HPDE6-E6E7 (cell line): ENCODE measurements at regions not wholly inside any gene's neighbourhood (a gene's known extent, or its start where the extent isn't known, plus 50 kb on each side); places are given as distances from the start of the nearest gene placed in this dataset.

Experiments used
- DNase-seq: peaks from one replicate; pipeline ENCODE4 v3.0.0; 2011; ENCODE audit warnings: missing footprints; ENCODE audit errors: extremely low spot score

DNA sequence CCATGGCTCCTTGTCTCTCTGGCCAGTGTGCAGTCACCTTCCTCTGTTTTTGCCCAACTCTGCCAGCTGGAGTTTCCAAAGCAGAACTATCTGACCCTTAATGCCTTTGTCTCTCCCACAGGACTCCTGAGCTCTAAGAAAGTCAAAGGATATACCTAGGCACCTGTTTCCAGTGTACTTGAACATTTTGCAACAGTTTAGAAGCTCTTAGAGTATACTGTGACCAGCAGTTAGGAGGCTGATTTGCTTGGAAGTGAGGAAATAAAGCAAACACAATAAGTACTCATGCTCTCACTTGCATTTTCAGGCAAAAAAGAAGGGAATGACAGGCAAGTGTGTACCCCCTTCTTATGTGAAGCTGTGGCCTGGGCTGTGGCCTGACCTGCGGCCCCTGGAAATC, 204.3 kb upstream of the PLET1 start:
- no peak for DNase-seq

DNA sequence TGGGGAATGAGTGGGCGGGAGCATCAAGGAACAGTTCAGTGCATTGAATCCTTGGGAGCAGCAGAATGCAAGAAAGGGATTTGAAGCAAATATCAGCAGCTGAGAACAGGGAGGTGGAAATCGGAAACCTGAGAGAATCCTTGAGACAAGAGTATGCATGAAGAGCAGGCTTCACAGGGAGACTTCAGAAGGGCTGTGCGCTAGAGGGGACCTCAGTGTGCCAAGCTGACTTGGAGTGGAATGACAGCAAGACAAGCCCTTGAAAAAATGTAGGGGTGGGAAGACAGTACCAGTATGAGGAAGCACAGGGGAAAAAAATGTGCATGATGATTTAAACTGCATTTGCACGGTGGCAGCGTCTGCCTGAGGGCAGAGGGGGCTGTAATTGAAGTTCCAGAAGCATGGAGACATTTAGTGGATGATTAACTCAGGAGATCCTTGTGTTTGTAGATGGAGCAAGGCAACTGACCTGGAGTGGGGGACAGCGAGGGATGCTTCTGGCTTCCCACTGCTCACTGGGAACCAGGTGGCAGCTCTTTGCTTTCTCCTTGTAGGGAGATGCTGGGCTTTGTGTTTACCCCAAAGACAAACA, 204.9 kb upstream of the PLET1 start:
- no peak for DNase-seq

DNA sequence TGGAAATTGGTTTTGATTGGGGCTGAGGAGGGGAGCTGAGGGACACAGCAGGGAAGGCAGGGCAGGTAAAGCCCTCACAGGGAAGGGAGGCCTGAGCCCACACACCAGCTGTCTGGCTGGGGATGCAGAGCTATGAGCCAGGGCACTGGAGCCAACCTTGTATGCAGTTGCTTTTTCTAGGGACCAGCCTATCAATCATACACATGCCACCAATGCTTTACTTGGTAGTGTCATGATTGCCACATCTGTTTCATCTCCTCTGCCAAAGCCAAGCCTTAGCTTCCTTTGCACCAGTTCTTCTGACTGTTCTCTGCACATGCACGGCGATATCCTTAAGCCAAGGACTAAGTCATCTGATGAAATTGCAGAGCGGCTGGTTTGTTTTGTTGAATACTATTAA, 207.1 kb upstream of the PLET1 start:
- DNase-seq: no peak

DNA sequence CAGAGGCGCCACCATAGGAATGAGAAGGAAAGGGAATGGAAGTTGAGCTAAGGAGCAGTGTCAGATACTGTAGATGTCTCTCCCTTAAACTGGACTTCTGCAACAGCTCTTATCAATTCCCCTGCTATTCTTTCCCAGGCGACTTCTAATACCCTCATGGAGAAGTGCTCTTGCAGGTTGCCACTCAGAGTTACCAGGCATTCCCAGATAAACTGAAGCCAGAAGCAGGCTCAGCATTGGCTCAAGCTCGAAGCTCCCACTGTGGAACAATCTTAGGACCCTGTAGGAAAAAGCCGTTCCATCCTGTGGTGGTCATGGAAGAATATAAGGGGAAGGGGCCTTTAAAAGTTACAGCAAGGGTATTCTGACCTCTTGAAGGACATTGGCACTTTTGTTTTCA, 208.7 kb upstream of the PLET1 start:
- no peak for DNase-seq

DNA sequence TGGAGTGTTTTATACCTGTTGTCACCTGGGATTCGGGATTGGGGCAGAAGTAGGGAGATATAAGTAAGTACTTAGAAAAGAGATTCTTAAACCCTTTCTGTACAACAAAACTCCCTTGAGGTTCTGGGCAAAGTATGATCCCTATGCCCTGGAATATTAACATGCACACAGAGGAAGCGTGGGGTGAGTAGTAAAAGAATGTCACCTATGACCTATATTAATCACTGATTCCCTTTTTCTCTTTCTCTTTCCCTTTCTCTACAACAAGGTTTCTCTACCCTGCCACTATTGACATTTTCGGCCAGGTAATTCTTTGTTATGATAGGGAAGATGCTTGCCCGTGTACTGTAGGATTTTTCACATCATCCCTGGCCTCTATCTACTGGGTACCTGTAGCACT, 209.7 kb upstream of the PLET1 start:
- peak; percentile 49 for DNase-seq

DNA sequence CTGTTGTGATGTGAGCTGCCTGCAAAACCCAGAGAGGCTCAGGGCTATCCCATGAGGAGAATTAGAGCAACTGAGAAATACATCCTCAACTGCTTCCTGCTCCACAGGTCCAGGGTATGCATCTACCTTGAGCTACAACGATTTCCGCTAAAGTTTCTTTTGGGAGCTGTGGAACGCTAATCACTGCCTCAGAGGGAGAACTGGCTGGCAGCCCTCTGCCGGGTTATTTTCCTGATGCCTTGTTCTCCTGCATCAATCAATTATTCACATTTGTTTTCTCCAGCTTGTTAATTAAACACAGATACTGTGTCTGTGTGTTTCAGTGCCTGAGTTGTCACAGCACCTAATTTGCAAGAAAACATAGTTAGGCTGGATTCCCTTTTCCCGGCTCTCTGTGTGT, 211.1 kb upstream of the PLET1 start:
- no peak for DNase-seq

DNA sequence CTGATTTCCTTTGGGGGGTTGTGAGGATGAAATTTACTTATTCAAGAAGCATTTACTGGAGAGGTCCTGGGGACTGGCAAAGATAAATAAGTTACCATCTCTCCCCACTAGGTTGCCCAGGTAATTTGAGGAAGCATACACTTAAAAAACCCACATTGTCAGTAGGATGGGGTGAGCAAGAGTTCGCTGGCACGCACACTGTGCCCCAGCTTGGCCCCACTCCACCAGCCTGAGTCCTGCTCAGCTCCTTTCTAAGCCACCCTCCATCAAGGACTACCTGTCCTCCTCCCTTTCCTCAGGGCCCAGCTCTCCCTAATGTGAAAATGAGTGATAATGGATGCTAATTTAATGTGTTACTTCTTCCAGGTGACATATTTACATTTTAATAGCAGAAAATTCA, 216.5 kb upstream of the PLET1 start:
- DNase-seq: no peak

DNA sequence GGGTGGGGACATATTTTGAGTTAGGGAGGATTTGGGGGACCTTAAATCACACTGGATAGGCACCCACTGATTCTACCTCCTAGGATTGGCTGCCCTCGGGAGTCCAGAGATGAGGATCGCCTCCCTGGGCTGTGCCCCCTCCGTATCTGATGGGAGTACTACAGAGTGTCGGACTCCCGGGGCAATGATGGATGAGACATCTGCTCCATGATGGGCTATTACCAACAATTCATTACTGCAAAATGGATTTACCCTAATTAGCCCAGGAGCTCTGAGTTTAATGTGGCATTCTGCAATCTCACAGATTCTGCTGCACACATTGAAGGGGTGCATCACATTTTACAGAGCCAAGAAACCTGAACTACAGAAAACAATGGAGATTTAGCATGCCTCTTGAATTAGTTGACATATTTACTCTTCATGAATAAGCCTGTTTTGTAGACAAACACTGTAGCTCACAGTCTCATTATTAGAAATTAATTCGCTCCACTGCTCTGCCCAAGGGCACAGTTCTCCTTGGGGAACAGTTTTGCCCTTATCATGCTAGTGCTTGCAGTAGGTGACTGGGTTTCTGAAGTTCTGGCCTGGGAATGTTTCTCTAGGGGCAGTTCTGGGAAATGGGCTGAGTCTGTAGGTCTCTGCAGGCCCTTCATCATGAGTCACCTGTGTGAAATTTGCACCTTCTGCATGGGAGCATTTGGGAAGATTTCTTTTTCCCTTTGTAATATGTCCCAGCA, 217.1 kb upstream of the PLET1 start:
- DNase-seq: no peak

DNA sequence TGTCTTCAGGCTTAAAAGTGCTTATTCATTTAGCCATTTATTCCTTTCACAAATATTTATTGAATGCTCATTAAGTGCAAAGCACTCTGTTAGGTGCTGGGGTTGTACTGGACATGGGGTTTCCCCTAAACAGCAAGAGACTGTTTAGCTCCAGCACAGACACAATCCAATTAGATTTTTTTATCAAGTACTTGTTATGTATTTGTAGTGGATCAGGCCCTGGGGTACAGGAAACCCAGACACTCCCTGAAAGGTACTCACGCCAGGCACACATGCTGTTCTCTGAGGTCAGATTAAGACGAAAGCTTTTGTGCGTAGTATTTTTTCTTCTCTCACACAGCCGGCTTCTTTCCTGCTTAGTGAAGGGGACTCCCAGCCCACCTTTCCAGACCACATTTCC, 218.1 kb upstream of the PLET1 start:
- no peak for DNase-seq

DNA sequence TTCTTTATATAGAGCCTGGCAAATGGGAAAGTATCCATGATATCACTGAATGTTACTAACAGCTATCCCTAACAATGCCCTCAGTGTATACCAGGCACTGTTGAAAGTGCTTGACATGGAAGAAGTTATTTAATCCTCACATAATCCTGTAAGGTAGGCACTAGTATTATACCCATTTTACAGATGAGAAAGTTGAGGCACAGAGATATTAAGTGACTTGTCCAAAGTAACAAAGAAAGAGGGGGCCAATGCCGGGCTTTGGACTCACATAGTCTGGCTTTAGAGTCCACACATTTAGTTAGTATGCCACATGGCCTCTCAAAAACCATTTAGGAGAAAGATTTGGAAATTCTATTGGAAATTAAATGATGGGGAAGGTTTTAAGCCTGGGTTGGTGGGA, 220.8 kb upstream of the PLET1 start:
- no peak for DNase-seq

DNA sequence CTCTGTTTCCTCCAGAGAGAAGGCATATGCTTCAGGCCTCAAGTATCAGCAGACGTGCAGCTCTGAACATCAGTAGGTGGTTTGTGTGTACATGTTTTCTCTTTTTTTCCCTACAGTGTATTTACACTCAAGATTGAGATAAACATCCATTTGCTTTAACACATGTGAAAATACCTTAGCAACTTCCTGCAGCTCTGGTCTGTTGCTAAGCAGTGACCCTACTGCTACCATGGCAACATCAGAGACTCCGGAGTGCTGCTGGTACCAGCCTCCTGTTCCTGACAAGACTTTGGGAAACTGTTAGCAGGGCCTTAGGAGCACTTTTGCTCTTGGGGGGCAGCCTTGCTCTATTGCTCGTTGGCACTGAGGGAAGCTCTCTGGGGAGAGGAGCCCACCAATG, 221.2 kb upstream of the PLET1 start:
- DNase-seq: no peak

DNA sequence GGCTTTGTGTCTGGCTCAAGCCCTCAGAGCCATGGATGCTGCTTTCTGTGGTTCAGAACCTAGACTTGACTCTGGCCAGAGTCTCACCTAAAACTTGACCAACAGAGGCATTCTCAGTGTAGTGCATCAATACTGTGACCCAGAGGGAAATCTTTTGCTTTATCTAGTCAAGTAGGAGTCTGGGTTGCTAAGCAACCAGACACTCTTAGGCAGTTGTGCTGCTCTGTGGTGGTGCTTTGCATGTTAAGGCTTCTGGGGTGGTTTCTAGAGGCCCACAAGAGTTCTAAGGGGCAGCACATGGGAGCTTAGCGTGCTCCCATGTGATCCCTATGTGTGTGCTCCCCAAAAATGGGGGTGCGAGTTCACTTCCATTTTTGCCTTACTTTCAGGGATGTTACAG, 224.6 kb upstream of the PLET1 start:
- DNase-seq: no peak

DNA sequence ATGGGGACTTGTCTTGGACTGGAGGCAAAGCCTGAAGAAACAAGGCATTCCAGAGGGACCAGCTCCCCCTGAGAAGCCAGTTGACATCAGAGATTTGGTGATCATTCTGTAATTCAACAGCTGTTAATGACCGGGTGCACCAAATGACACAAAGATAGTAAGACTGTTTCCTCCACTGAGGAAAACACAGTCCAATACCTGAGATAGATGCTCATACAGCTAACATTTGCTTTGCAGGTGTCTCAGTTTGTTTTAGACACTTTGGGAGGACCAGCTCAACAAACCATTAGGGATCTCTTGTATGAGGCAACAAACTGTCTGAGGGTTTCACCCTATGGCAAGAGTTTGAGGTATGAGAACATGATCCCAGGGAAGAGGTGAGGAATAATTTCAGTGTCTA, 237.2 kb upstream of the PLET1 start:
- DNase-seq: no peak

DNA sequence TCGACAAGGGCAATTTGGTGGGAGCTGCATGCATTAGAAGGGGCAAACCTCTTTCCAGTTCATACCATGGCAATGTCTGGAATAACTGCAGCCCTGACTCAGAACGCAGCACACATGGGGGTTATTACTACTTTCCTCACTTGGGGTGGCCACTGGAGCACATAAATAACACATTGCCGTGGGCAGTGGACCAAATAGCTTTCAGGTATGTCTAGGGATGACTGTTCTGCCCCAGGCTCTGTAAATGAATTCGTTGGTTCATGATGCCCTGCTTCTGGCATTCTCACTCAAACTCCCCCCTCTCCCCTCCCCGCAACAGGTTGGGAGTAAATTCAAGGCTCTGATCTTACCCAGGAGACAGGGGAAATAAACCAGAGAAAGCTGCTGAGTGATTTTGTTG, 238.0 kb upstream of the PLET1 start:
- no peak for DNase-seq

DNA sequence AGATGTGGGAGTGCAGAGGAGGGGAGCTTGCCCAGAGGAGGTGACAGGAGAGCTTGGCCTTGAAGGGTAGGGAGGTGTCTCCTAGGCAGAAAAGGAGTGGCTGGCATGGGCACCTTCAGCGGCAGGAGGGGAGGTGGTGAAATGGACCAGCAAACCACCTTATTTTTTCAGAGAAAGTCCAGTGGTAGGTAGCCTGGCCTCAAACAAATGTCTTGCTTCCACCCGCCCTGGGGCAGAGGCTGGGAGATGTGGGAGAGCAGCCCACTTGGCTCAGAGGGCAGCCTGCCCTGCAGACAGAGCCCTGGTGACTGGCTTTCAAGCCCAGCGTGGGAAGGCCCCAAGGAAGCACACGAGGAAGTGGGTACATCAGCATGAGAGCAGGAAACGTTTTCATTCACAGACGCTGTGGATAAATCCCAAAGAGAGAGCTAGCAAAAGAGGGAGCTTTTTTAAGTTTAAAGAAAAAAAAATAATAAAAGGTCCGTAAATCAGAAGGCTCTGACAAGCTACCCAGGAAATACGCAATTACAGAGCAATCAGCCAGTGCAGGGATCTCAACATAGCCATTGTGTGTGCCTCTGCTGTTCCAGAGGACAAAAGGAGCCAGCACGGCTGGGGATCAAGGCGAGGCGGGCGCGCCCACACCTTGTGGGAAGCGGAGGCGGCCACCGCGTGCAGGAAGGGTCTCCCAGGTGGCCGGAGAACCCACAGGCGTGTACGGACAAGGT, 238.7 kb upstream of the PLET1 start:
- DNase-seq: no peak

DNA sequence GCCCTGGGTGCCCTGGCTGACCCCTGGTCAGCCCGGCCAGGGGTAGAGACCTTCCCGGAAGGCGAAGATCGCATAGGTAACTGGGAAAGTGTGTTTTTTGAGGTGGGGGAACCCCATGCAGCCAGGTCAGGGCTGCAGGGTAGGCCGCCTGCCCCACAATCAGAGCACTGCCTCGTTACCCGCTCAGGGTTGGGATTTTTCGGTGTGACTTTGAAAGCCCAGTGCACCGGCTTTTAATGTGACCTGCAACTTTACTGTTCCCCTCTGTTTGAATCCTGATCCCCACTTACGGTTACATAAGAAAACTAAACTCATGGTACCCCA, 239.2 kb upstream of the PLET1 start:
- no peak for DNase-seq

DNA sequence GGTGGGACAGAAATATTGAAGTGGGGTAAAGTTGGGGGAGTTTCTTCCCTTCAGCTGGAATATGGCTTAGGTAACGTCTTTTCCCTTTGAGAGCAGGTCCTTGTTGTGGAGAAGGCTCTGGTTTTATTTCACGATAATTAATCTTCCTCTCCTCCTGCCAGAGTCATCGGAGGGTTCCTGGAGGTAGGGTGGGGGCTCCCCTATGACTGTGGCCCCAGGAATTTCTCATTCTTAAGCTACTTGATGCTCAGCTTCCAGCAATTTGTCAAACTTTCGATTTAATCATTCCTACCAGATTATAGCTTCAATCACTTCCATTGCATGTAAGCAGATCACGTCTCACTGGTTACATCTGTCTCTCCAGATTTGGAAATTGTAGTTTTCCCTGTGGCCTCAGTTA, 242.8 kb upstream of the PLET1 start:
- DNase-seq: no peak

DNA sequence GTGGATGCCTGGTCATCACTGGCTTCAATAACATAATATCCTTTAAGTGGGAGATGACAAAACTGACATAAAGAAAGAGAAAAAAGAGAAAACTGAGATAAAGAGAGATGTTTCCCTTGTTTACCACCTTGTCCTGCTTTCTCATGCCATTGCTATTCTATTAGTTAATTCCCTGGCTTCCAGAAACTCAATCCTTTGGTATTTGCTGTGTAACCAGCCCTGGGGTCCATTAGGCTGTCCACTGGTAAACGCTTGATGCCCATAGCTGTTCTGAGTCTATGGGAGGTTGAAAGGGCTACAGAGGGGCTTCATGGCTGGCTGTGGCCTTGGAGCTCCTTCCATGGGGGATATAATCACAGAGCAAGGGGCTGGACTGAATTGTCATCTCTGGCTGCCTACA, 243.4 kb upstream of the PLET1 start:
- DNase-seq: no peak

DNA sequence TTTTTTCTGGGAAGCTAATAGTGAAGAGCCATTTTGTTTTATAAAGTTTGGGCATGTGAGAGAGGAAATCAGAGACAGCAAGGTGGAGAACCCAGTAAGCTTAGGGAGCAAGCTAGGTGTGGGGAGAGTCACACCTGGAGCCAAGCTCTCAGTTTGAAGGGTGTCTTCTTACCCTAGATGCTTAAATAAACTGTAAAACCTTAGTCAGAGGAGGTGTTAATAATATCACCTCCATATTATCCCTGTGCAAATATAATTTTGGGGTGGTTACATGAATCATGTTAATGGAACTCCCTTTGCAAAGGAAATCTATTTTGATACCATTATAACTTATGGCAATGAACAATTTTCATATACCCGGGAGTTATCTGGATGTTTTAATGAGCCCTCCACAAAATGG, 246.2 kb upstream of the PLET1 start:
- DNase-seq: no peak

DNA sequence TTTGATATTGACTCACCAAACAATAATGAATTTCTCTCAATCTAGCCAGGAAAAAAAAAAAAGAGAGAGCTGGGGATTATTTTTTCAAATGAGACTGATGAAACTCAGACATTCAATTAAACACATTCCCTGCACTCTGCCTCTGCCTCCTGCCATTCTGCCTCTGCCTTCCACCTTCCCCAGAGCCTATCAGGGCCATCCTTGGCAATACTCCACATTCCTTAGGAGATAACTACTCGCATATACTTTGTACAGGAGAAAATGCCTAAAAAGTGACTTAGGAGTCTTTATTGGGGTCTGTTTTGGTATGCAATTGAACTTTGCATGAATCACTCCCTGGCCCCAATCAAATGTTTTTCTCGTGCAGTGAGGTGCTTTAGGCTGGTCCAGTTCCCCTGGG, 246.6 kb upstream of the PLET1 start:
- no peak for DNase-seq

DNA sequence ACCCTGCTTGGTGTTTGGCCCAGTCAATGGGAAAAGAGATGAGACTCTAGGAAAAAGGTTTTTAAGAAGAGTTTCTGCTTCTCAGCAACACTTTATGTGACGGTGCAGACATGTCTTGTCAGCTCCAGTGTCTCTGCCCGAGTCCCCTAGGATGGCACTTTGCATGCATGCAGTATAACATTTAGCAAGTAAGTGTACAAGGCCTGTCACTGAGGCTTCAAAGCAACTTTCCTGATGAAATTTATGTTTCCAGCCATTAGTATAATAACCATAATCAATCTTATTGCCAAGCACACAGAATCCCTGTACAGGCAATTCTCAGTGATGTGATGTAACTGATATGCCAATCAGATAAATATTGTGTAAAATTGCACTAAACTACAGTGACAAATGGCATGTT, 248.1 kb upstream of the PLET1 start:
- no peak for DNase-seq

DNA sequence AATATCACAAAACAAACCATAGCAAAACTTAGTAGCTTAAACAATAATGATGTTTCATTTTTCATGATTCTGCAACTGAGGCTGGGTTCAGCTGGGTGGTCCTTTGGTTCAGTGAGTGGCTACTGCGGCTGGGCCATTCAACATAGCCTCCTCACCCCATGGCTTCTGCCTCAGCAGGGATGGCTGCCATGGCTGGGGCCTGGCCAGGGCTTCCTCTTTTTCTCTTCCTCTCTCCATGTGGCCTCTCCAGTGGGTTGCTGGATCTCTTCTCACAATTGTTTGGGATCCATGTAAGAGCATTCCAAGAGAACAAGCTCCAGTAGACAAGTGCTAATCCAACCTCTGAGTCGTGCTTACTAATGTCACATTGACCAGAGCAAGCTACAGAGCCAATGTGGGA, 248.6 kb upstream of the PLET1 start:
- DNase-seq: no peak

DNA sequence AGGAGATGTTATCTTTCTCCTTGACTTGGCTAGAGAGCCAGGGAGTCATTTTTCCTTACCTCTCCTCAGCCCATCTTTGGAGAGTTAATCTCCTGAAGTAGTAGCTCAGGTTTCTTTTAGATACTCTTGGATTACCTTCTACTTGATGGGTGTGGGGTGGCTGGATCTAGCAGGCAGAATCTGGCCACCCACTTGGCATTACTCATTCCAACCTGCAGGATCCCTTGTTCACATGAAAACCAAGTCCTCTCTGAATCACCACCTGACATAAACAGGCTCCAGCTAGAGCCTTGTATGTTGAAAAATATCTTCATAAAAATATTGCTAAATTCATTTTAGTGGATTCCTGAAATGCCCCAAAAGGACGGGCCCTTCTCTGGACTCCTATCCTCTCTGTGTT, 250.6 kb upstream of the PLET1 start:
- no peak for DNase-seq

DNA sequence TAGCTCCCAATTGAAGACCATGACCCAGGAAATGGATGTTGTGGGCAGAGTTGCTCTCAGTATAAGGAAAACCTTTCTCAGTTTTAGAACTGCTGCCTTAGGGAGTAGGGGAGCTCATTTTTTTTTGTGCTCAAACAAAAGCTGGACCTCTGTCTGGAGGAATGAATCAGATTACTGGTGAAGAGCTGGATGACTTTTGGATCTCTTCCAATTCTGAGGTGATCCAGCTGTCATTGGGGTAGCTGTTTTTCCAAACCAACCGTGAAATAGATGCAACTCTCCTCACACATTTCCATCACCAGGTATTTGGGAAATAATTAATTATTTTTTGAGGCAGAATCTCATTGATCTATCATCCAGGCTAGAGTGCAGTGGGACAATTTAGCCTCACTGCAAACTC, 251.3 kb upstream of the PLET1 start:
- DNase-seq: no peak
